Neural progenitor cell (in vitro differentiated cells): ENCODE measurements at regions not wholly inside any gene's neighbourhood (a gene's known extent, or its start where the extent isn't known, plus 50 kb on each side); places are given as distances from the start of the nearest gene placed in this dataset.

Experiments
- DNase-seq: peaks from one replicate; pipeline ENCODE4 v3.0.0-alpha.2; 2016; ENCODE audit warnings: low spot score
- H2AFZ ChIP-seq: fragments of 200-600 bp; sonication (generic); replicated peaks from 2 replicates; pipeline ENCODE4 v1.6.1; 2016; ENCODE audit warnings: antibody characterized with exemption
- H3F3A ChIP-seq: fragments of 200-600 bp; sonication (generic); 2 replicates; pipeline ENCODE4 v1.6.1; 2016; ENCODE audit warnings: antibody characterized with exemption, low read depth
- H3K27ac ChIP-seq: fragments of 200-600 bp; sonication (generic); 2 replicates; pipeline ENCODE4 v1.5.1; 2016; ENCODE audit warnings: mild to moderate bottlenecking
- H3K27me3 ChIP-seq: fragments of 200-600 bp; sonication (generic); 2 replicates; pipeline ENCODE4 v1.6.1; 2016; ENCODE audit warnings: mild to moderate bottlenecking, moderate library complexity
- H3K36me3 ChIP-seq: fragments of 200-600 bp; sonication (generic); 2 replicates; pipeline ENCODE4 v1.5.1; 2016
- H3K4me1 ChIP-seq: fragments of 200-600 bp; sonication (generic); 2 replicates; pipeline ENCODE4 v1.6.1; 2016; ENCODE audit warnings: mixed run types
- H3K4me2 ChIP-seq: fragments of 200-600 bp; sonication (generic); 2 replicates; pipeline ENCODE4 v1.6.1; 2016
- H3K4me3 ChIP-seq: fragments of 200-600 bp; sonication (generic); 2 replicates; pipeline ENCODE4 v1.5.1; 2016
- H3K79me2 ChIP-seq: fragments of 200-600 bp; sonication (generic); 2 replicates; pipeline ENCODE4 v1.6.1; 2016; ENCODE audit warnings: low read depth
- H3K9ac ChIP-seq: fragments of 200-600 bp; sonication (generic); 2 replicates; pipeline ENCODE4 v1.6.1; 2016
- H3K9me3 ChIP-seq: fragments of 200-600 bp; sonication (generic); 2 replicates; pipeline ENCODE4 v1.5.1; 2016; ENCODE audit warnings: low read depth
- H4K20me1 ChIP-seq: fragments of 200-600 bp; sonication (generic); 2 replicates; pipeline ENCODE4 v1.6.1; 2016; ENCODE audit warnings: low read depth
- H3K27ac Mint-ChIP-seq: 3 replicates; pipeline ENCODE4 v1.8.0; 2021; ENCODE audit warnings: mixed read lengths
- H3K27me3 Mint-ChIP-seq: 2 replicates; pipeline ENCODE4 v1.8.0; 2022; ENCODE audit warnings: low read depth, mild to moderate bottlenecking, inconsistent platforms, moderate library complexity, mixed read lengths; ENCODE audit not compliant: insufficient read depth
- H3K36me3 Mint-ChIP-seq: 3 replicates; pipeline ENCODE4 v1.8.0; 2021; ENCODE audit warnings: mixed read lengths
- H3K4me1 Mint-ChIP-seq: 3 replicates; pipeline ENCODE4 v1.8.0; 2021; ENCODE audit warnings: mixed read lengths
- H3K4me3 Mint-ChIP-seq: 3 replicates; pipeline ENCODE4 v1.8.0; 2021; ENCODE audit warnings: mild to moderate bottlenecking, moderate library complexity, mixed read lengths
- H3K9me3 Mint-ChIP-seq: 3 replicates; pipeline ENCODE4 v1.8.0; 2020; ENCODE audit warnings: mixed read lengths
- EZH2 ChIP-seq: fragments of 200-600 bp; sonication (generic); IDR thresholded peaks from 2 replicates; pipeline ENCODE4 v1.6.1; 2017; ENCODE audit warnings: antibody characterized with exemption, mild to moderate bottlenecking, moderate library complexity
- EZH2phosphoT487 ChIP-seq: fragments of 200-600 bp; sonication (generic); IDR thresholded peaks from 2 replicates; pipeline ENCODE4 v1.6.1; 2017; ENCODE audit warnings: antibody characterized with exemption
- TF ChIP-seq, protein P1 (sequence below): fragments of 200-600 bp; sonication (generic); IDR thresholded peaks from 2 replicates; pipeline ENCODE4 v1.5.1; 2017; ENCODE audit warnings: antibody characterized with exemption, mild to moderate bottlenecking

DNA sequence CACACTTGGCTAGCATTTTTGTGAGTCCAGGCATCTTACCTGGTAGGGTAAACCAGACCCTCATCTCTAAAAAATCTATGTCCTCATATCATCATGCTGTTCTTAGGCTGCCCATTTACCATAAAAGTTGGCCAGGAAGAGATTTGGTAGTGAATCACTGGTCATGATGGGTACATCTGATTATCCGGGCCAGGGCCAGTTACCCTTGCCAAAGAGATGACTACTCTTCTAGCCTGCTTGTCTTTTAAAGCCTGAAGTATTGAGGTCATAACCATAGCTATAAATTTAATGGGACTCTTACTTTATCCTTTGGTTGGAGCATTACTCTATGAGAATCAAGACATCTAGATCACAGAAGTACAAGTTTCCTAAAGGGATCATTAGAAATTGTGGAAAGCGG is 276.8 kb downstream of the TENT5A start:
- no peaks in the 10 kb centered on the region for H3K4me1 Mint-ChIP-seq
- no peak overlapping the region for H3K4me3 ChIP-seq
- no peaks in the 10 kb centered on the region for H3K27me3 ChIP-seq
- no peak overlapping the region for H2AFZ ChIP-seq
- H3K4me3 Mint-ChIP-seq = no peak overlapping the region
- no peaks in the 10 kb centered on the region for H3K36me3 Mint-ChIP-seq
- no peaks in the 10 kb centered on the region for H3K9me3 Mint-ChIP-seq
- no peaks in the 10 kb centered on the region for H3F3A ChIP-seq
- no peaks in the 10 kb centered on the region for H3K36me3 ChIP-seq
- H3K9me3 ChIP-seq = no peaks in the 10 kb centered on the region
- TF ChIP-seq EZH2 = no peak
- TF ChIP-seq, protein P1, sequence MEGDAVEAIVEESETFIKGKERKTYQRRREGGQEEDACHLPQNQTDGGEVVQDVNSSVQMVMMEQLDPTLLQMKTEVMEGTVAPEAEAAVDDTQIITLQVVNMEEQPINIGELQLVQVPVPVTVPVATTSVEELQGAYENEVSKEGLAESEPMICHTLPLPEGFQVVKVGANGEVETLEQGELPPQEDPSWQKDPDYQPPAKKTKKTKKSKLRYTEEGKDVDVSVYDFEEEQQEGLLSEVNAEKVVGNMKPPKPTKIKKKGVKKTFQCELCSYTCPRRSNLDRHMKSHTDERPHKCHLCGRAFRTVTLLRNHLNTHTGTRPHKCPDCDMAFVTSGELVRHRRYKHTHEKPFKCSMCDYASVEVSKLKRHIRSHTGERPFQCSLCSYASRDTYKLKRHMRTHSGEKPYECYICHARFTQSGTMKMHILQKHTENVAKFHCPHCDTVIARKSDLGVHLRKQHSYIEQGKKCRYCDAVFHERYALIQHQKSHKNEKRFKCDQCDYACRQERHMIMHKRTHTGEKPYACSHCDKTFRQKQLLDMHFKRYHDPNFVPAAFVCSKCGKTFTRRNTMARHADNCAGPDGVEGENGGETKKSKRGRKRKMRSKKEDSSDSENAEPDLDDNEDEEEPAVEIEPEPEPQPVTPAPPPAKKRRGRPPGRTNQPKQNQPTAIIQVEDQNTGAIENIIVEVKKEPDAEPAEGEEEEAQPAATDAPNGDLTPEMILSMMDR = no peak
- no peak overlapping the region for H3K9ac ChIP-seq
- H3K27ac Mint-ChIP-seq = no peak overlapping the region
- no peaks in the 10 kb centered on the region for H3K79me2 ChIP-seq
- no peak overlapping the region for H3K27ac ChIP-seq
- H3K27me3 Mint-ChIP-seq = no peaks in the 10 kb centered on the region
- DNase-seq = no peak
- no peaks in the 10 kb centered on the region for H4K20me1 ChIP-seq
- no peak overlapping the region for H3K4me2 ChIP-seq
- H3K4me1 ChIP-seq = no peaks in the 10 kb centered on the region

DNA sequence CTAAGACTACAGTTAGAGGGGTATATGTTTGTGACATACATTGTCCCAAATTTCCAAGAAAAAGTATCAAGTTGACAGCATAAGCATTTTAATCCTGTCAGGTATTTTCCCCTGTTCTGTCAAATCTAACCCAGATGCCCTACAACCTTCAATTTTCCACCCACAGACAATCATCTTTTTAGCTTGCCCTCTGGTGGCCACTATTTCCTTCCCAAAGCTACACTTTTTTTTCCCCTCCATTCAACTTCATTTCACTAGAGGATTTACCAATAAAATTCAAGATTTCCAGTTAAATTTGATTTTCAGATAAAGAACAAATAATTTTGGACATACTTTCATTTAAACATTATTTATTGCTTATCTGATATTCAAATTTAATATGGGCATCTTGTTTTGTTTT is 286.6 kb downstream of the TENT5A start:
- H3K4me2 ChIP-seq = no peak overlapping the region
- no peak overlapping the region for H3K4me3 Mint-ChIP-seq
- peaks cover 4% of the 10 kb centered on the region for H3K9me3 Mint-ChIP-seq
- TF ChIP-seq EZH2 = no peak
- TF ChIP-seq EZH2phosphoT487 = no peak
- TF ChIP-seq, protein P1 = peak; percentile 77
- no peaks in the 10 kb centered on the region for H3K4me1 ChIP-seq
- no peak overlapping the region for H3K27ac Mint-ChIP-seq
- no peaks in the 10 kb centered on the region for H3K27me3 Mint-ChIP-seq
- H3K27ac ChIP-seq = no peak overlapping the region
- H3F3A ChIP-seq = peaks cover 7% of the 10 kb centered on the region
- H3K79me2 ChIP-seq = no peaks in the 10 kb centered on the region
- H3K9ac ChIP-seq = no peak overlapping the region
- H3K27me3 ChIP-seq = no peaks in the 10 kb centered on the region
- no peaks in the 10 kb centered on the region for H3K9me3 ChIP-seq
- H3K36me3 Mint-ChIP-seq = no peaks in the 10 kb centered on the region
- H3K36me3 ChIP-seq = no peaks in the 10 kb centered on the region
- DNase-seq = peak; percentile 47
- no peak overlapping the region for H3K4me3 ChIP-seq
- no peaks in the 10 kb centered on the region for H4K20me1 ChIP-seq
- no peaks in the 10 kb centered on the region for H3K4me1 Mint-ChIP-seq
- no peak overlapping the region for H2AFZ ChIP-seq

DNA sequence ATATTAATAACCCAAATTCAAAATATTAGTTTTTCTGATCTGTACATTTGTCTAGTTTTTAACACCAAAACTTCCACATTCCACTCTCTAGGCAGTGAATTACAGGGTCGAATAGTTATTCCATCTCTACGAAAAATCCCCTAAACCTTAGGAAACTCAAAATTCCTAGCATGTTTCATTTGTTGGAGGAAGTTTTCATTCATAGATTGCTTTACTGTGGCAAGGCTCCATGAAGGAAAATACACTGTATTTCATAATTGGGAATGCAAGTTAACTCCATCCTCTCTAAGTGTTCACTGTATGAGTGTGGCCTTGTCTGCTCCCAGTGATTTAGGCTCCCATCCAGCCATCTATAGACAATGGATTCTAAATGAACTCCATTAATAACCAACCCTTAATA is 296.1 kb downstream of the TENT5A start:
- H3K4me1 ChIP-seq = no peaks in the 10 kb centered on the region
- H2AFZ ChIP-seq = no peak overlapping the region
- H3K36me3 Mint-ChIP-seq = no peaks in the 10 kb centered on the region
- no peak overlapping the region for H3K4me3 ChIP-seq
- H3K4me2 ChIP-seq = no peak overlapping the region
- H3K4me1 Mint-ChIP-seq = no peaks in the 10 kb centered on the region
- H3K27ac Mint-ChIP-seq = no peak overlapping the region
- DNase-seq = no peak
- H3K9me3 ChIP-seq = no peaks in the 10 kb centered on the region
- no peaks in the 10 kb centered on the region for H3F3A ChIP-seq
- TF ChIP-seq EZH2phosphoT487 = no peak
- no peak for TF ChIP-seq EZH2
- TF ChIP-seq, protein P1 = no peak
- H3K36me3 ChIP-seq = no peaks in the 10 kb centered on the region
- no peak overlapping the region for H3K4me3 Mint-ChIP-seq
- no peaks in the 10 kb centered on the region for H3K27me3 ChIP-seq
- no peak overlapping the region for H3K9ac ChIP-seq
- no peaks in the 10 kb centered on the region for H3K79me2 ChIP-seq
- H4K20me1 ChIP-seq = no peaks in the 10 kb centered on the region
- no peaks in the 10 kb centered on the region for H3K27me3 Mint-ChIP-seq
- H3K9me3 Mint-ChIP-seq = peaks cover under 1% of the 10 kb centered on the region
- no peak overlapping the region for H3K27ac ChIP-seq

DNA sequence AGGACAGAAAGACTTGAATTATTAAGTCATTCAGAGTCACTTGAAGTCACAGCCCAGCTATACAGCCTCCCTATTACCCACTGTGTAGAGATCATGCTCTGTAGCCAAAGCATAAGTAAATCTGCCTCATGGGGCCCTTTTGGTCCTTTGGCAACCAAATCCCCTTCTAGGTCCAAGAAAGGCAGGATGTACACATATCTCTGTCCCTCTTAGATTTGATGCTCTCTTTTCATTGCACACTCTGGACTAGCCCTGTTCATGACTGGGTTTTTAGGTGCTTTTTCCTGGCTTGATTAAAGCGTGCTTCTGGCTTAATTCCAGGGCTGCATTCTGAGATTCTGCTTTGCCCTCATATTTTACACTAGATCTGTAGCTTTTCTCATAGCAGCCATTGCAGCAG is 296.8 kb downstream of the TENT5A start:
- no peak overlapping the region for H3K27ac Mint-ChIP-seq
- no peaks in the 10 kb centered on the region for H3K4me1 Mint-ChIP-seq
- Histone ChIP-seq H3K79me2 (no peaks in the 10 kb centered on the region), H2AFZ (no peak overlapping the region), H3K4me1 (no peaks in the 10 kb centered on the region), H3K4me2 (no peak overlapping the region), H3K36me3 (no peaks in the 10 kb centered on the region), H3K4me3 (no peak overlapping the region), H3K27ac (no peak overlapping the region), H4K20me1 (no peaks in the 10 kb centered on the region), H3K9ac (no peak overlapping the region), H3K9me3 (no peaks in the 10 kb centered on the region), H3F3A (no peaks in the 10 kb centered on the region), H3K27me3 (no peaks in the 10 kb centered on the region)
- TF ChIP-seq, protein P1 = no peak
- TF ChIP-seq EZH2phosphoT487 (no peak), EZH2 (no peak)
- H3K36me3 Mint-ChIP-seq = no peaks in the 10 kb centered on the region
- no peaks in the 10 kb centered on the region for H3K27me3 Mint-ChIP-seq
- no peak overlapping the region for H3K4me3 Mint-ChIP-seq
- no peak for DNase-seq
- no peaks in the 10 kb centered on the region for H3K9me3 Mint-ChIP-seq
